GM19043 (cell line): ENCODE measurements at regions not wholly inside any gene's neighbourhood (a gene's known extent, or its start where the extent isn't known, plus 50 kb on each side); places are given as distances from the start of the nearest gene placed in this dataset.

Source experiments
- ATAC-seq: cut with Tn5 transposase; IDR thresholded peaks from one replicate; pipeline ENCODE4 v1.9.1; 2021; ENCODE audit warnings: low read depth; ENCODE audit not compliant: unreplicated experiment

GRCh38 chr3:132265488-132265887, 51.7 kb upstream of the ACP3 start:
- no peak for ATAC-seq

- no peak for ATAC-seq
Observed at GRCh38 chr3:132267391-132267993, 49.7 kb upstream of the ACP3 start.
